HEK293 (cell line): ENCODE measurements at regions not wholly inside any gene's neighbourhood (a gene's known extent, or its start where the extent isn't known, plus 50 kb on each side); places are given as distances from the start of the nearest gene placed in this dataset.

Experiments
- CTCF ChIA-PET: fragments of 350-600 bp; formaldehyde crosslinking; extraction: SDS; loops from one replicate; lab custom pipeline; 2021; ENCODE audit warnings: antibody characterized with exemption; lab: Yijun Ruan, JAX
- POLR2A ChIA-PET: fragments of 300-600 bp; formaldehyde crosslinking; extraction: SDS; loops from one replicate; lab custom pipeline; 2020; ENCODE audit warnings: antibody characterized with exemption, inconsistent platforms; lab: Yijun Ruan, JAX
- H3K27ac ChIP-seq: fragments of 200-500 bp; sonication (Bioruptor generic); 2 replicates; pipeline ENCODE4 v1.5.1; 2014; ENCODE audit warnings: low read depth, low read length, control low read depth, inconsistent platforms; ENCODE audit errors: extremely low read depth
- H3K36me3 ChIP-seq, 2 experiments: fragments of 200-500 bp in 1 of 2; sonication (Bioruptor generic) in 1 of 2; 1 replicate in 1 of 2; 2 replicates in 1 of 2; pipeline ENCODE4 v1.5.1; 2014 to 2017; ENCODE audit warnings: inconsistent platforms in 2 of 2, low read length in 2 of 2; ENCODE audit not compliant: control insufficient read depth in 2 of 2, insufficient read depth in 1 of 2
- H3K4me1 ChIP-seq: fragments of 200-500 bp; sonication (Bioruptor generic); 2 replicates; pipeline ENCODE4 v1.5.1; 2014; ENCODE audit warnings: mild to moderate bottlenecking, low read length, inconsistent platforms; ENCODE audit not compliant: control insufficient read depth, insufficient read depth
- H3K4me3 ChIP-seq: 2 replicates; pipeline ENCODE4 v1.5.1; 2011; ENCODE audit warnings: low read depth, mild to moderate bottlenecking, control low read depth, low read length, moderate library complexity
- H3K9me3 ChIP-seq: fragments of 200-500 bp; sonication (Bioruptor generic); 2 replicates; pipeline ENCODE4 v1.5.1; 2014; ENCODE audit warnings: low read depth, low read length, inconsistent platforms; ENCODE audit not compliant: control insufficient read depth, insufficient read depth
- MYNN ChIP-seq: fragments of 450-650 bp; formaldehyde crosslinking; IDR thresholded peaks from 2 replicates; pipeline ENCODE4 v1.5.1; 2016; ENCODE audit warnings: missing biosample characterization, missing genetic modification characterization, borderline replicate concordance
- TRIM28 ChIP-seq: IDR thresholded peaks from 2 replicates; pipeline ENCODE4 v1.6.1; 2011; ENCODE audit warnings: low read length, control low read depth, borderline replicate concordance
- ZBTB48 ChIP-seq: fragments of 450-650 bp; formaldehyde crosslinking; IDR thresholded peaks from 2 replicates; pipeline ENCODE4 v1.5.1; 2016; ENCODE audit warnings: missing biosample characterization, missing genetic modification characterization
- ZNF132 ChIP-seq: fragments of 450-650 bp; formaldehyde crosslinking; IDR thresholded peaks from 2 replicates; pipeline ENCODE4 v1.5.1; 2017; ENCODE audit warnings: missing biosample characterization, missing genetic modification characterization, borderline replicate concordance
- ZNF146 ChIP-seq: fragments of 450-650 bp; formaldehyde crosslinking; IDR thresholded peaks from 2 replicates; pipeline ENCODE4 v1.5.1; 2016; ENCODE audit warnings: missing biosample characterization, missing genetic modification characterization
- ZNF324 ChIP-seq: fragments of 450-650 bp; formaldehyde crosslinking; IDR thresholded peaks from 2 replicates; pipeline ENCODE4 v1.5.1; 2016; ENCODE audit warnings: missing biosample characterization, missing genetic modification characterization
- ZNF416 ChIP-seq: fragments of 450-650 bp; formaldehyde crosslinking; IDR thresholded peaks from 2 replicates; pipeline ENCODE4 v1.5.1; 2016; ENCODE audit warnings: missing biosample characterization, missing genetic modification characterization
- ZNF514 ChIP-seq: fragments of 450-650 bp; formaldehyde crosslinking; IDR thresholded peaks from 2 replicates; pipeline ENCODE4 v1.5.1; 2016; ENCODE audit warnings: missing biosample characterization, missing genetic modification characterization
- ZNF521 ChIP-seq: fragments of 450-650 bp; formaldehyde crosslinking; IDR thresholded peaks from 2 replicates; pipeline ENCODE4 v1.5.1; 2017; ENCODE audit warnings: missing biosample characterization, mild to moderate bottlenecking, missing genetic modification characterization
- ZNF600 ChIP-seq: fragments of 450-650 bp; formaldehyde crosslinking; IDR thresholded peaks from 2 replicates; pipeline ENCODE4 v1.5.1; 2016; ENCODE audit warnings: missing biosample characterization, missing genetic modification characterization
- ZNF670 ChIP-seq: fragments of 450-650 bp; formaldehyde crosslinking; IDR thresholded peaks from 2 replicates; pipeline ENCODE4 v1.5.1; 2016; ENCODE audit warnings: missing biosample characterization, missing genetic modification characterization, low read depth
- ZSCAN30 ChIP-seq: fragments of 450-650 bp; IDR thresholded peaks from 2 replicates; pipeline ENCODE4 v1.5.1; 2018; ENCODE audit warnings: missing biosample characterization, mild to moderate bottlenecking, missing genetic modification characterization, moderate library complexity
- TF ChIP-seq, protein P1 (sequence below): fragments of 450-650 bp; formaldehyde crosslinking; IDR thresholded peaks from 2 replicates; pipeline ENCODE4 v1.5.1; 2016; ENCODE audit warnings: missing biosample characterization, missing genetic modification characterization, borderline replicate concordance
- TF ChIP-seq, protein P2 (sequence below): fragments of 450-650 bp; formaldehyde crosslinking; IDR thresholded peaks from 2 replicates; pipeline ENCODE4 v1.5.1; 2016; ENCODE audit warnings: missing biosample characterization, missing genetic modification characterization
- TF ChIP-seq, protein P3 (sequence below): fragments of 450-650 bp; formaldehyde crosslinking; IDR thresholded peaks from 2 replicates; pipeline ENCODE4 v1.5.1; 2017; ENCODE audit warnings: missing biosample characterization, missing genetic modification characterization

DNA sequence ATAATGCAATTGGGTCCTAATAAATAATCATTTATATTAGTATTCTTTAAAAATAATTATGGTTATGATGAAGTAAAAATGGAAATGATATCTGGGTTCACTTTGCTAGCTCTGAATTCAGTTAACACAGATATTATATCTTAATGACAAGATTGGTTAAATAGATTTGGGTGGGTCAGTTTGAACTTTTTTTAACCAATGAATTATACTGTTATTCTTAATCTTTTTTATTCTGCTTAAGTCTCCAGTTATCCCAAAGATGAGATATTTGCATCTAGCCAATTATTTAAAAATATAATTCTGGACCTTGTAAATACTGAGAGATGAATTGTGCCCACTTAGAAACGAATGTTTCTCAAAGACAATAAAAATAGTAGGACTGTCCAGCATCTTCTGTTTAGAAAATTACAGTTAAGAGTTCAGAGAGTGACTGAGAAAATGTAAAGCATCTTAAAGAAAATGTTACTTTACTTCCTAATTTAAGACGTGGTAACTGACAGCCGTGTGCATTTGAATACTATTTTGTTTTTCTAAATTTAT lies 345.2 kb downstream of the USP25 start:
- Histone ChIP-seq H3K4me1 (peaks cover 3% of the 10 kb centered on the region; the same call in 1 of the 2 replicates), H3K4me3 (no peak overlapping the region), H3K36me3 (no peaks in the 10 kb centered on the region), H3K27ac (no peak overlapping the region), H3K9me3 (no peaks in the 10 kb centered on the region)
- POLR2A ChIA-PET: no interaction called here
- CTCF ChIA-PET: interaction anchor here (0.7 to 1.0 kb wide), 3 partner anchors 8 to 268 kb away, joined by 4 to 5 read pairs (median 4); no protein-coding TSS in a partner anchor
- no peak for TF ChIP-seq ZNF416

DNA sequence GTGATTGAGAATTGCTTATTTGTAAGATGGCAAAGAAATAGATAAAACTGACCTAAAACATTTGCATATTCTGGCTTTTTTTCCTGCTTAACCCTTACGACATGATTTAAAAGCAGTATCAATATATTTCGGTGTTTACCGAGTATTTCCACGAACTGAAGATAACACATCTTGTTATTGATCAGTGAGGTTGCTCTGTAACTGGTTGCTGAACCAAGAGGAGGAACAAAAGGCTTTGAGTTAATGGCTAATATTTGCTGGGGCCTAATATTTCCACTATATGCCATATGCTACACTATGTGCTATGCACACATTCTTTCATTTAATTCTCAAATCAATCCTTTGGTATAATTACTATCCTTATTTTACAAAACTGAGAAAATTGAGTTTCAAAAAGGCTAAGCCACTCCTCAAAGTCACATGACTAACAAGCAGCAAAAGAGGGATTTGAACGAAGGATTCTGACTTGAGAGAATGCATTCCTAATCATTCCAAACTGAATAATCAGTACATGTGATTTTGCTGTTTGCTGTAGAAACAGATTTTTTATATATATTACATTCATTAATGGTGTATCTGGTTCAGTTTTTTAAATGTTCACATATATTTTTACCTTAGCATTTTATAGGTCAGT lies 346.0 kb downstream of the USP25 start:
- no peak overlapping the region for H3K27ac ChIP-seq
- ChIA-PET CTCF (no interaction called here), POLR2A (no interaction called here)
- TF ChIP-seq ZNF600 (no peak), MYNN (no peak), ZBTB48 (tag by site-specific recombination) (no peak), ZNF132 (tag by site-specific recombination) (no peak), ZNF514 (tag by site-specific recombination) (no peak), ZNF521 (tag by site-specific recombination) (no peak), TRIM28 (no peak), ZNF670 (tag by site-specific recombination) (no peak), ZNF146 (no peak)
- TF ChIP-seq, protein P1, sequence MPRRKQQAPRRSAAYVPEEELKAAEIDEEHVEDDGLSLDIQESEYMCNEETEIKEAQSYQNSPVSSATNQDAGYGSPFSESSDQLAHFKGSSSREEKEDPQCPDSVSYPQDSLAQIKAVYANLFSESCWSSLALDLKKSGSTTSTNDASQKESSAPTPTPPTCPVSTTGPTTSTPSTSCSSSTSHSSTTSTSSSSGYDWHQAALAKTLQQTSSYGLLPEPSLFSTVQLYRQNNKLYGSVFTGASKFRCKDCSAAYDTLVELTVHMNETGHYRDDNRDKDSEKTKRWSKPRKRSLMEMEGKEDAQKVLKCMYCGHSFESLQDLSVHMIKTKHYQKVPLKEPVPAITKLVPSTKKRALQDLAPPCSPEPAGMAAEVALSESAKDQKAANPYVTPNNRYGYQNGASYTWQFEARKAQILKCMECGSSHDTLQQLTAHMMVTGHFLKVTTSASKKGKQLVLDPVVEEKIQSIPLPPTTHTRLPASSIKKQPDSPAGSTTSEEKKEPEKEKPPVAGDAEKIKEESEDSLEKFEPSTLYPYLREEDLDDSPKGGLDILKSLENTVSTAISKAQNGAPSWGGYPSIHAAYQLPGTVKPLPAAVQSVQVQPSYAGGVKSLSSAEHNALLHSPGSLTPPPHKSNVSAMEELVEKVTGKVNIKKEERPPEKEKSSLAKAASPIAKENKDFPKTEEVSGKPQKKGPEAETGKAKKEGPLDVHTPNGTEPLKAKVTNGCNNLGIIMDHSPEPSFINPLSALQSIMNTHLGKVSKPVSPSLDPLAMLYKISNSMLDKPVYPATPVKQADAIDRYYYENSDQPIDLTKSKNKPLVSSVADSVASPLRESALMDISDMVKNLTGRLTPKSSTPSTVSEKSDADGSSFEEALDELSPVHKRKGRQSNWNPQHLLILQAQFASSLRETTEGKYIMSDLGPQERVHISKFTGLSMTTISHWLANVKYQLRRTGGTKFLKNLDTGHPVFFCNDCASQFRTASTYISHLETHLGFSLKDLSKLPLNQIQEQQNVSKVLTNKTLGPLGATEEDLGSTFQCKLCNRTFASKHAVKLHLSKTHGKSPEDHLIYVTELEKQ: no peak
- TF ChIP-seq, protein P2, sequence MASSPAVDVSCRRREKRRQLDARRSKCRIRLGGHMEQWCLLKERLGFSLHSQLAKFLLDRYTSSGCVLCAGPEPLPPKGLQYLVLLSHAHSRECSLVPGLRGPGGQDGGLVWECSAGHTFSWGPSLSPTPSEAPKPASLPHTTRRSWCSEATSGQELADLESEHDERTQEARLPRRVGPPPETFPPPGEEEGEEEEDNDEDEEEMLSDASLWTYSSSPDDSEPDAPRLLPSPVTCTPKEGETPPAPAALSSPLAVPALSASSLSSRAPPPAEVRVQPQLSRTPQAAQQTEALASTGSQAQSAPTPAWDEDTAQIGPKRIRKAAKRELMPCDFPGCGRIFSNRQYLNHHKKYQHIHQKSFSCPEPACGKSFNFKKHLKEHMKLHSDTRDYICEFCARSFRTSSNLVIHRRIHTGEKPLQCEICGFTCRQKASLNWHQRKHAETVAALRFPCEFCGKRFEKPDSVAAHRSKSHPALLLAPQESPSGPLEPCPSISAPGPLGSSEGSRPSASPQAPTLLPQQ: no peak
- TF ChIP-seq, protein P3, sequence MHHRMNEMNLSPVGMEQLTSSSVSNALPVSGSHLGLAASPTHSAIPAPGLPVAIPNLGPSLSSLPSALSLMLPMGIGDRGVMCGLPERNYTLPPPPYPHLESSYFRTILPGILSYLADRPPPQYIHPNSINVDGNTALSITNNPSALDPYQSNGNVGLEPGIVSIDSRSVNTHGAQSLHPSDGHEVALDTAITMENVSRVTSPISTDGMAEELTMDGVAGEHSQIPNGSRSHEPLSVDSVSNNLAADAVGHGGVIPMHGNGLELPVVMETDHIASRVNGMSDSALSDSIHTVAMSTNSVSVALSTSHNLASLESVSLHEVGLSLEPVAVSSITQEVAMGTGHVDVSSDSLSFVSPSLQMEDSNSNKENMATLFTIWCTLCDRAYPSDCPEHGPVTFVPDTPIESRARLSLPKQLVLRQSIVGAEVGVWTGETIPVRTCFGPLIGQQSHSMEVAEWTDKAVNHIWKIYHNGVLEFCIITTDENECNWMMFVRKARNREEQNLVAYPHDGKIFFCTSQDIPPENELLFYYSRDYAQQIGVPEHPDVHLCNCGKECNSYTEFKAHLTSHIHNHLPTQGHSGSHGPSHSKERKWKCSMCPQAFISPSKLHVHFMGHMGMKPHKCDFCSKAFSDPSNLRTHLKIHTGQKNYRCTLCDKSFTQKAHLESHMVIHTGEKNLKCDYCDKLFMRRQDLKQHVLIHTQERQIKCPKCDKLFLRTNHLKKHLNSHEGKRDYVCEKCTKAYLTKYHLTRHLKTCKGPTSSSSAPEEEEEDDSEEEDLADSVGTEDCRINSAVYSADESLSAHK (tag by site-specific recombination): no peak
- H3K4me1 ChIP-seq: peaks cover 8% of the 10 kb centered on the region; the same call in 1 of the 2 replicates
- H3K36me3 ChIP-seq: no peaks in the 10 kb centered on the region
- no peaks in the 10 kb centered on the region for H3K9me3 ChIP-seq
- H3K4me3 ChIP-seq: no peak overlapping the region

DNA sequence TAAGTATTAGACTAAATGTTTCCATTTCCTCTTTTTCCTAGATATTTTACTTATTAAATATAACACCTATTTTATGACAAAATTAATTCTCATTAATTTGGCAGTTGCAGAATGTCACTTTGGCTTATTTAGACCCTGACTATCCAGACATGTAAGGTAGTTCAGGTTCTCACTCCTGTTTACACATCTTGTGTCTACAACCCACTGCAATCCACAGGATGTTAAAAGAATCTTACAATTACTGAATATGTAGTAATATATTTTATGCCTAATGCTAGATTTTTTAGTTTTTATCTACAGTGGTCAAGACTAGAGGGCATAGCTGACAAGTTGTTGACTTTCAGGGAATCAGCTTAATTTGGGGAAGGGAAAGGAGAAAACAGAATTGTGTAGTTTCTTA lies 346.7 kb downstream of the USP25 start:
- TF ChIP-seq ZNF324 (tag by site-specific recombination) (no peak), ZSCAN30 (tag by site-specific recombination) (no peak)
- TF ChIP-seq, all 188 proteins: peak for 0
- H3K4me1 ChIP-seq: peaks cover 9% of the 10 kb centered on the region; the same call in 1 of the 2 replicates
- no peak overlapping the region for H3K27ac ChIP-seq
- POLR2A ChIA-PET: no interaction called here
- H3K36me3 ChIP-seq: no peaks in the 10 kb centered on the region
- CTCF ChIA-PET: no interaction called here
- H3K4me3 ChIP-seq: no peak overlapping the region
- H3K9me3 ChIP-seq: no peaks in the 10 kb centered on the region
